ENCODE measurements at regions not wholly inside any gene's neighbourhood (a gene's known extent, or its start where the extent isn't known, plus 50 kb on each side); places are given as distances from the start of the nearest gene placed in this dataset.

DNA sequence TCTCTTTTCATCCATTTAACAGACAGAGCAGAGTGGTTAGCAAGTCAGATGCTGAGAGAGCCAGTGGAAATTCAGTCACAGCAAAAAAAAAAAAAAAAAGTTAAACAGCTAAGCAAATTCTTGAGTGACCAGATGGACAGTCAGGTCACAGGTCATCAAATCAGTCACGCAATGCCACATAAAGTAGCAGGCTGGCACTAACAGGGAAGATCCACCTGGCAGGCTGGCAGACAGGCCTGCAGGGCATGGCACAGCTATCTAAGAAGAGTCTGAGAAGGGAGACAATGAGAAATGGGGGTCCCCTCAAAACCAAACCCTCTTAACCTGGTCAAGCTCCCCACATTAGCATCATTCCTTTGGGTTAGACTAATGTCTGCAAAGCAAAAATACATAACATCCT lies 371.9 kb downstream of the TTLL7 start:
- no peaks in the 10 kb centered on the region for H3K79me1 ChIP-seq (ENCODE audit: low read depth in 1 of 2, low read length in 2 of 2)
- no peak overlapping the region for H3K18ac ChIP-seq (ENCODE audit: low read depth, low read length)
- H3K4me2 ChIP-seq (ENCODE audit: low read depth, low read length) = no peak overlapping the region
- no peak overlapping the region for H2BK20ac ChIP-seq (ENCODE audit: low read depth, low read length)
- POLR2A ChIA-PET (ENCODE audit: unreplicated experiment) = no interaction called here
- no peak overlapping the region for H4K5ac ChIP-seq (ENCODE audit: low read depth, low read length)
- H2BK5ac ChIP-seq (ENCODE audit: low read depth, low read length, poor library complexity, severe bottlenecking) = no peak overlapping the region
- H2AK9ac ChIP-seq (replicated peaks; ENCODE audit: low read depth, low read length, poor library complexity) = no peak overlapping the region
- H2AK5ac ChIP-seq (ENCODE audit: low read depth, low read length) = no peak overlapping the region
- no peak overlapping the region for H3K4ac ChIP-seq (ENCODE audit: low read depth, low read length)
- TF ChIP-seq NFE2L2 (IDR thresholded peaks at IDR 0.05; ENCODE audit: low read depth, low read length) = no peak
- no peak for TF ChIP-seq RFX5 (IDR thresholded peaks at IDR 0.05; ENCODE audit: low read depth, low read length)
- no peak for TF ChIP-seq CEBPB (IDR thresholded peaks at IDR 0.05; ENCODE audit: low read depth, low read length)
- TF ChIP-seq, protein P1, sequence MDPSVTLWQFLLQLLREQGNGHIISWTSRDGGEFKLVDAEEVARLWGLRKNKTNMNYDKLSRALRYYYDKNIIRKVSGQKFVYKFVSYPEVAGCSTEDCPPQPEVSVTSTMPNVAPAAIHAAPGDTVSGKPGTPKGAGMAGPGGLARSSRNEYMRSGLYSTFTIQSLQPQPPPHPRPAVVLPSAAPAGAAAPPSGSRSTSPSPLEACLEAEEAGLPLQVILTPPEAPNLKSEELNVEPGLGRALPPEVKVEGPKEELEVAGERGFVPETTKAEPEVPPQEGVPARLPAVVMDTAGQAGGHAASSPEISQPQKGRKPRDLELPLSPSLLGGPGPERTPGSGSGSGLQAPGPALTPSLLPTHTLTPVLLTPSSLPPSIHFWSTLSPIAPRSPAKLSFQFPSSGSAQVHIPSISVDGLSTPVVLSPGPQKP (IDR thresholded peaks at IDR 0.05; ENCODE audit: borderline replicate concordance, low read depth, low read length) = no peak
- no peak overlapping the region for H3K27ac ChIP-seq (ENCODE audit: insufficient read depth, low read length)
- no TSS peak for BruUV-seq (replicated peaks)
- no peak overlapping the region for H3K23ac ChIP-seq (ENCODE audit: low read depth, low read length)
- intact Hi-C loops (cut with micrococcal nuclease) = no loop called here
- no peak overlapping the region for H2BK120ac ChIP-seq (ENCODE audit: low read depth, low read length)
- H4K8ac ChIP-seq (ENCODE audit: low read depth in 2 of 2, low read length in 2 of 2) = no peak overlapping the region
- no peaks in the 10 kb centered on the region for H3K27me3 ChIP-seq (ENCODE audit: control insufficient read depth, insufficient read depth, low read length)
- CTCF ChIA-PET = no interaction called here
- H3K4me1 ChIP-seq (ENCODE audit: control insufficient read depth, insufficient read depth, low read length) = no peaks in the 10 kb centered on the region
- H4K20me1 ChIP-seq (ENCODE audit: insufficient read depth, low read length) = no peaks in the 10 kb centered on the region
- WGBS, 2 experiments (ENCODE audit: extremely low coverage in 2 of 2, insufficient read length in 1 of 2) = no CpG with 5 or more reads among the region's 1 CpG
- DNase-seq (no peak), ATAC-seq (ENCODE audit: low read depth) (no peak)
- H3K56ac ChIP-seq (ENCODE audit: extremely low read depth, insufficient read depth, low read length) = no peak overlapping the region
- no peak overlapping the region for H2BK15ac ChIP-seq (ENCODE audit: low read depth, low read length)
- no peaks in the 10 kb centered on the region for H3K9me1 ChIP-seq (ENCODE audit: insufficient read depth, low read length)
- H4K91ac ChIP-seq (ENCODE audit: insufficient read depth, low read depth, low read length) = no peak overlapping the region
- no peak overlapping the region for H2AFZ ChIP-seq (replicated peaks; ENCODE audit: low read length, poor library complexity)
- no peak overlapping the region for H3K4me3 ChIP-seq (ENCODE audit: insufficient read depth, low read depth, low read length)
- in situ Hi-C loops (cut with MboI; ENCODE audit: low sequenced_read_pairs) = no loop called here
- H3K14ac ChIP-seq (replicated peaks; ENCODE audit: low read depth, low read length) = no peak overlapping the region
- no peaks in the 10 kb centered on the region for H3K36me3 ChIP-seq (ENCODE audit: control insufficient read depth, insufficient read depth, low read length)
- dilution Hi-C loops (cut with HindIII; ENCODE audit: low sequenced_read_pairs, unreplicated experiment) = no loop called here
- no peak overlapping the region for H3K9ac ChIP-seq (ENCODE audit: low read depth, low read length)
- peaks cover 4% of the 10 kb centered on the region; the same call in 1 of the 2 replicates for H3K9me3 ChIP-seq (ENCODE audit: control insufficient read depth, insufficient read depth, low read length)
